ENCODE measurements at regions not wholly inside any gene's neighbourhood (a gene's known extent, or its start where the extent isn't known, plus 50 kb on each side); places are given as distances from the start of the nearest gene placed in this dataset.

DNA sequence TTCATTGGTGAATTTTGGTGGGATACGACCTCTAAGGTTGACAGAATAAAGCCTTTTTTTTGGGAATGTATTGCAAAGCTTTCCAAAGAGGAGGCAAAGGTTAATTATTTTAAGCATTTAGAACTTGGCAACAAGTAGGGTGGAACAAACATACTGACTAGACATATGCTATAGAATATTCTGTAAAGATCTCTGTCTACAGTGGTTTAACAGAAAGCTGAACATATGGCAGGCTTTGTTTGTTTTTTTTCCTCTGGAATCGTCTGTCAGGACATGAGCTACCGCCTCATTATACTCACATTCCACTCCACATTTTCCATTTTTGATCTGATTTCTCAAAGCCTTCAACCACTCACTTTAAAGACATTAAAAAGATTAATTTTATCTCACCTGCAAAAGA lies 153.4 kb upstream of the PELI2 start:
- TF ChIP-seq, protein P1, sequence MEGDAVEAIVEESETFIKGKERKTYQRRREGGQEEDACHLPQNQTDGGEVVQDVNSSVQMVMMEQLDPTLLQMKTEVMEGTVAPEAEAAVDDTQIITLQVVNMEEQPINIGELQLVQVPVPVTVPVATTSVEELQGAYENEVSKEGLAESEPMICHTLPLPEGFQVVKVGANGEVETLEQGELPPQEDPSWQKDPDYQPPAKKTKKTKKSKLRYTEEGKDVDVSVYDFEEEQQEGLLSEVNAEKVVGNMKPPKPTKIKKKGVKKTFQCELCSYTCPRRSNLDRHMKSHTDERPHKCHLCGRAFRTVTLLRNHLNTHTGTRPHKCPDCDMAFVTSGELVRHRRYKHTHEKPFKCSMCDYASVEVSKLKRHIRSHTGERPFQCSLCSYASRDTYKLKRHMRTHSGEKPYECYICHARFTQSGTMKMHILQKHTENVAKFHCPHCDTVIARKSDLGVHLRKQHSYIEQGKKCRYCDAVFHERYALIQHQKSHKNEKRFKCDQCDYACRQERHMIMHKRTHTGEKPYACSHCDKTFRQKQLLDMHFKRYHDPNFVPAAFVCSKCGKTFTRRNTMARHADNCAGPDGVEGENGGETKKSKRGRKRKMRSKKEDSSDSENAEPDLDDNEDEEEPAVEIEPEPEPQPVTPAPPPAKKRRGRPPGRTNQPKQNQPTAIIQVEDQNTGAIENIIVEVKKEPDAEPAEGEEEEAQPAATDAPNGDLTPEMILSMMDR (conservative IDR thresholded peaks at IDR 0.05): no peak
- TF ChIP-seq ZFX (IDR thresholded peaks at IDR 0.05): no peak
